Activated gamma-delta T cell treated with Interleukin-2 at 50 U/mL for 16 hours (primary cell): ENCODE measurements at regions not wholly inside any gene's neighbourhood (a gene's known extent, or its start where the extent isn't known, plus 50 kb on each side); places are given as distances from the start of the nearest gene placed in this dataset.

Experiments
- DNase-seq: peaks from one replicate; pipeline ENCODE4 v3.0.0-alpha.2; 2020

DNA sequence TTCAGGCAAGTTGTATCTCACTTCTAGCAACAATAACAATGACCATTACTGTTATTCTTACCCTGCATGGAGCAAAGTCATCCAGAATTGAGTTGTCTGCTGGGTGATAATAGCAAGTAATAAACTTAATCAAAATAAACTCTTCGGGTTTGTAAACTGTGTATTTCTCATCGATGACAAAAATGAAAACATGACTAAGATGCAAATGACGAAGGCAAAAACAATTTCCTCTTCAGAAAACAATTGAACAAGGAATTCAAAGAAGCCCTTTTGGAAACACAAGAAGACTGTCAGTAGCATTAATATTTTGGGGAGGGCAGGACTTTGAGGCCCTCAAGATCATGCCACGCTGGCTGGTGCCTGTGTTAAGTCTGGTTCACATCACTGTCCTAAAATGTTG lies 232.0 kb downstream of the BTG1 start:
- no peak for DNase-seq

- DNase-seq: no peak
Observed at GRCh38 chr12:91913124-91913523, 232.5 kb downstream of the BTG1 start.

DNA sequence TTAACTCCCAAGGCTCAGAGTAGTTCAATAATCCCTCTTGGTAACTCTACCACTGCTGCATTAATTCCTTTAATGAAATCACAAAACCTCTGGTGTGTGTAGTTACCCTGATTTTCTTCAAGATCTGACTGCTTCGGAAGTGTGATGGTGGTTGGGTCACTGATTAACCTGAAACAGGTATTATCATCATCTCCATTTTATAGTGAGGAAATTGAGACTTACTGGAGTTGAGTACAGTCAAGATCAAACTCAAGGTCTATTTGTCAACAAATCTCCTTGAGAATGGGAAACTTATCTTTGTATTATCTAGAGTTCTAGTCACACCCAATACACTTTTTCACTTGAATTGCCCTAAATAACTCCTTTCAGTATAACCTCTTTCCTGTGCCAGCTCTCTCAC lies 233.5 kb downstream of the BTG1 start:
- no peak for DNase-seq

- no peak for DNase-seq
Observed at GRCh38 chr12:91910871-91911388, 234.7 kb downstream of the BTG1 start.

DNA sequence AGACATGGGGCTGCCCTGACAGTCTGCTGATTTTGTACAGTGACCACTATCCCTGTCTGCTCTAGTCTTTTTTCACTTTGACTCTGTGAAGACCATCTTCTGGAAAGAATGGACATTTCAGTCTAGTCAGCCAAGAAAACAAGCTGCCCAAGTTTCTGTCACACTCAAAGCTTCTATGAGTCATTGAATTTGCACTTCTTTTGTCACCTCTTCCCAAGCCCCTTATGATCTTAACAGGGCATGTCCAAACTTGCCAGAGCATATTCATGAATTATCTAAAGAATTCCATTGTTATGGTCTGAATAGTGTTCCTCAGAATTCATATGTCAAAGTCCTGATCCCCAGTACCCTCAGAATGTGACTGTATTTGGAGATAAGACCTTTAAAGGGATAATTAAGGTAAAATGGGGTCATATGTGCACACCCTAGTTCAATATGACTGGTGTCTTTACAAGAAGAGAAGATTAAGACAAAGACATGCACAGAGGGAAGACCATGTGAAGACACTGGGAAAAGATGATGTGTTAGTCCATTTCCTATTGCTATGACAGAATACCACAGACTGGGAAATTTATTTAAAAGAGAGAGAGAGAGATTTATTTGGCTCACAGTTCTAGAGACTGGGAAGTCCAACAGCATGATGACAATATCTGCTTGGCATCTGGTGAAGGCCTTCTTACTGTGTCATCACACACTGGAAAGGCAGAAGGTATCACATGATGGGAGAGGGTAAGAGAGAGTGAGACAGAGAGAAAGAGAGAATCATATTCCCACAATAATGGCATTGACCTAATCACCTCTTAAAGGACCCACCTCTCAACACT lies 242.6 kb downstream of the BTG1 start:
- no peak for DNase-seq

DNA sequence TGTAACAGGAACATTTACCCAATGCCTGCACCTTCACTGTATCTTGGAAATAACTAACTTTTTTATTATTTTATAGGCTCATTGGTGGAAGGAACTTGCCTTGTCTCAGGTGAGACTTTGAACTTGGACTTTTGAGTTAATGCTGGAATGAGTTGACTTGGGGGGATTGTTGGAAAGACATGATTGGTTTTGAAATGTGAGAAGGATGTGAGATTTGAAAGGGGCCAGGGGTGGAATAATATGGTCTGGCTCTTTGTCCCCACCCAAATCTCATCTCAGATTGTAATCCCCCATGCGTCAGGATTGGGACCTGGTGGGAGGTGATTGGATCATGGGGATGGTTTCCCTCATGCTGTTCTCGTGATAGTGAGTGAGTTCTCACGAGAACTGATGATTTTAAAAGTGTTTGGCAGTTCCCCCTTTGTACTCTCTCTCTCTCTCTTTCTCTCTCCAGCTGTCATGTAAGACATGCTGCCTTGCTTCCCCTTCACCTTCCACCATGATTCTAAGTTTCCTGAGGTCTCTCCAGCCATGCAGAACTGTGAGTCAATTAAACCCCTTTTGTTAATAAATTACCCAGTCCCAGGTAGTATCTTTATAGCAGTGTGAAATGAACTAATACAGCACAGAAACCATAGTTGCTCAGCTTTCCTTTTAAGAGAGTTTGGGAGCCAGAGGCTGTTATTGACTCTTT lies 244.1 kb downstream of the BTG1 start:
- DNase-seq: no peak

- no peak for DNase-seq
Observed at GRCh38 chr12:91900971-91901370, 244.7 kb downstream of the BTG1 start.

- DNase-seq: no peak
Observed at GRCh38 chr12:91899056-91899455, 246.6 kb downstream of the BTG1 start.

- DNase-seq: no peak
Observed at GRCh38 chr12:91897025-91897515, 248.6 kb downstream of the BTG1 start.

GRCh38 chr12:91896286-91897024 lies 249.2 kb downstream of the BTG1 start:
- DNase-seq: no peak

- no peak for DNase-seq
Observed at GRCh38 chr12:91894911-91895310, 250.7 kb downstream of the BTG1 start.

- DNase-seq: no peak
Observed at GRCh38 chr12:91893476-91893875, 252.2 kb downstream of the BTG1 start.

GRCh38 chr12:91892081-91892855 lies 253.4 kb downstream of the BTG1 start:
- no peak for DNase-seq

- DNase-seq: no peak
Observed at GRCh38 chr12:91890742-91891141, 254.9 kb downstream of the BTG1 start.

DNA sequence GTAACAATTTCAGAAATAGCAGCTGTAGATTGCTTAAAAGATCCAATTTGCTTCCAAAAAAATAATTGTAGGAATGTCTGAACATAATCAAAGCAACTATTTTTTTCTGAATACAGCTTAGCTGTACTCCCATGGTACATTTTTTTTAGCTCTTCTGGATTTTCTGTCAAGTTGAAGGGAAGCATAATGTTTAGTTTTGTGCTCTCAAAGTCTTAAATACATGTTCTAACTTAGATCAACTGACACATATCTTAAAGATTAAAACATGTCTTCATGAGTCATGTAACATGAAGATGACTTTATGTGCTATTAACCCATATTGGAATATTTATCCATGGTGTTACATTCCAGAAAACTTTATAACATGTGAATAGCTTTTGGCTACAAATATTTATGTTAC lies 255.7 kb downstream of the BTG1 start:
- DNase-seq: no peak

DNA sequence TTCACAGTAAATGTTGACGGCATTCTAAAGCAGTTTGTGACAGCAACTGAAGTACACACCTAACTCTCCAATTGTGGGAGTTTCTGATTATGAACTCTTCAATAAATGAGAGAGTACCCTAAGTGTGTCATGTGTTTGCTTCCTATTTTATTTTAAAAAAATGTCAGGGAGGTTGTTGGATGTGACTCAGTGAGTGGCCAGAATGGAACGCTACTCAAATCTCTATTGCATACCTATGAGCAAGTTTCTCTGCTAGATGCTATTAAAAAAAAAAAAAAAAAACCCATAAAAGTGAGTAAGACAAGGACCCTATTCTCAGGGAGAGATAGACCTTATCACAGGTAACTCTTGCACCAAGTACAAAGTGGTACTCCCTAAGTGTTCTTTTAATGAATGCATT lies 256.6 kb downstream of the BTG1 start:
- DNase-seq: no peak

- no peak for DNase-seq
Observed at GRCh38 chr12:91887957-91888356, 257.7 kb downstream of the BTG1 start.

- DNase-seq: no peak
Observed at GRCh38 chr12:91885851-91886731, 259.6 kb downstream of the BTG1 start.

DNA sequence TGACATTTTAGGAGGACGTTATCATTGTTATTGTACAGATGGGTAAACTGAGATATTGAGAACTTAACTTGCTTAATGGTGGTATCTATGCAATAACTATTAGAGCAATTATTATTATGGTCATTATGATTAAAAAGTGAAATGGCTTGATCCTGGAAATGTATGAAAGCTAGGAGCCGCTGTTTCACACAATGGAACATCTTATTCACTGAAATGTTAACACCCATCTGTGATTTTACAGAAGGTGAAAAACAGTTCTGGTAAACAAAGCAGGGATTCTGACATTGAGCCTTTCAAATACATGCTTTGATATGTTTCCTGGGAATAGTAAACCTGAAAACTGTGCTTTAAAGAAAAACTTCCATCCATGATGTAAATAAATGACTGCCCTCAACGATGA lies 261.4 kb downstream of the BTG1 start:
- no peak for DNase-seq

- DNase-seq: no peak
Observed at GRCh38 chr12:91883811-91884210, 261.8 kb downstream of the BTG1 start.

- no peak for DNase-seq
Observed at GRCh38 chr12:91882910-91883309, 262.7 kb downstream of the BTG1 start.

GRCh38 chr12:91880528-91880927 lies 265.1 kb downstream of the BTG1 start:
- no peak for DNase-seq
